MG63 (cell line): ENCODE measurements at regions not wholly inside any gene's neighbourhood (a gene's known extent, or its start where the extent isn't known, plus 50 kb on each side); places are given as distances from the start of the nearest gene placed in this dataset.

Experiments
- DNase-seq: peaks from one replicate; pipeline ENCODE4 v3.0.0-alpha.2; 2020
- H3K27me3 ChIP-seq: fragments of 250-450 bp; sonication (Bioruptor Pico); 2 replicates; pipeline ENCODE4 v1.5.1; 2020; ENCODE audit warnings: mild to moderate bottlenecking, moderate library complexity
- H3K36me3 ChIP-seq: fragments of 250-450 bp; sonication (Bioruptor Pico); 2 replicates; pipeline ENCODE4 v1.5.1; 2020; ENCODE audit warnings: mild to moderate bottlenecking, moderate library complexity
- H3K4me3 ChIP-seq: fragments of 250-450 bp; sonication (Bioruptor Pico); 2 replicates; pipeline ENCODE4 v1.5.1; 2020; ENCODE audit warnings: mild to moderate bottlenecking, moderate library complexity
- H3K9me3 ChIP-seq: fragments of 250-450 bp; sonication (Bioruptor Pico); 2 replicates; pipeline ENCODE4 v1.5.1; 2020; ENCODE audit warnings: mild to moderate bottlenecking, moderate library complexity

GRCh38 chr7:54337466-54337865 lies 204.7 kb upstream of the VSTM2A start:
- no peak for DNase-seq
- Histone ChIP-seq H3K4me3 (no peak overlapping the region), H3K36me3 (no peaks in the 10 kb centered on the region), H3K9me3 (no peaks in the 10 kb centered on the region), H3K27me3 (no peaks in the 10 kb centered on the region)

GRCh38 chr7:54338319-54338718 lies 203.9 kb upstream of the VSTM2A start:
- H3K36me3 ChIP-seq, result no peaks in the 10 kb centered on the region
- no peaks in the 10 kb centered on the region for H3K27me3 ChIP-seq
- no peaks in the 10 kb centered on the region for H3K9me3 ChIP-seq
- DNase-seq, result no peak
- H3K4me3 ChIP-seq, result no peak overlapping the region

GRCh38 chr7:54339073-54339472 lies 203.1 kb upstream of the VSTM2A start:
- Histone ChIP-seq H3K36me3 (no peaks in the 10 kb centered on the region), H3K4me3 (no peak overlapping the region), H3K27me3 (no peaks in the 10 kb centered on the region), H3K9me3 (no peaks in the 10 kb centered on the region)
- peak; percentile 75 for DNase-seq

- no peak for DNase-seq
Measured at GRCh38 chr7:54342458-54342857, 199.7 kb upstream of the VSTM2A start.

GRCh38 chr7:54343511-54343910 lies 198.7 kb upstream of the VSTM2A start:
- no peaks in the 10 kb centered on the region for H3K36me3 ChIP-seq

More at GRCh38 chr7:54342458-54342857, 199.7 kb upstream of the VSTM2A start:
- H3K4me3 ChIP-seq, result no peak overlapping the region
- H3K9me3 ChIP-seq, result no peaks in the 10 kb centered on the region
- H3K36me3 ChIP-seq, result no peaks in the 10 kb centered on the region
- H3K27me3 ChIP-seq, result no peaks in the 10 kb centered on the region

GRCh38 chr7:54345746-54346145 lies 196.4 kb upstream of the VSTM2A start:
- no peak for DNase-seq
- Histone ChIP-seq H3K9me3 (no peaks in the 10 kb centered on the region), H3K4me3 (no peak overlapping the region), H3K27me3 (no peaks in the 10 kb centered on the region), H3K36me3 (no peaks in the 10 kb centered on the region)

More at GRCh38 chr7:54343511-54343910, 198.7 kb upstream of the VSTM2A start:
- no peaks in the 10 kb centered on the region for H3K9me3 ChIP-seq
- DNase-seq, result no peak
- H3K27me3 ChIP-seq, result no peaks in the 10 kb centered on the region
- no peak overlapping the region for H3K4me3 ChIP-seq

GRCh38 chr7:54349229-54349628 lies 192.9 kb upstream of the VSTM2A start:
- Histone ChIP-seq H3K36me3 (no peaks in the 10 kb centered on the region), H3K27me3 (no peaks in the 10 kb centered on the region), H3K9me3 (no peaks in the 10 kb centered on the region), H3K4me3 (no peak overlapping the region)
- DNase-seq, result peak; percentile 62

GRCh38 chr7:54354436-54354835 lies 187.7 kb upstream of the VSTM2A start:
- DNase-seq, result peak; percentile 30
- Histone ChIP-seq H3K9me3 (no peaks in the 10 kb centered on the region), H3K36me3 (no peaks in the 10 kb centered on the region), H3K4me3 (no peak overlapping the region), H3K27me3 (no peaks in the 10 kb centered on the region)

- DNase-seq, result no peak
- H3K9me3 ChIP-seq, result no peaks in the 10 kb centered on the region
- H3K4me3 ChIP-seq, result no peak overlapping the region
Measured at GRCh38 chr7:54355842-54356241, 186.3 kb upstream of the VSTM2A start.

GRCh38 chr7:54360075-54360840 lies 181.9 kb upstream of the VSTM2A start:
- DNase-seq, result no peak
- H3K27me3 ChIP-seq, result no peaks in the 10 kb centered on the region
- no peaks in the 10 kb centered on the region for H3K36me3 ChIP-seq
- H3K9me3 ChIP-seq, result no peaks in the 10 kb centered on the region
- no peak overlapping the region for H3K4me3 ChIP-seq

More at GRCh38 chr7:54355842-54356241, 186.3 kb upstream of the VSTM2A start:
- no peaks in the 10 kb centered on the region for H3K36me3 ChIP-seq
- H3K27me3 ChIP-seq, result no peaks in the 10 kb centered on the region

GRCh38 chr7:54390565-54390964 lies 151.6 kb upstream of the VSTM2A start:
- no peak for DNase-seq
- Histone ChIP-seq H3K36me3 (no peaks in the 10 kb centered on the region), H3K27me3 (no peaks in the 10 kb centered on the region), H3K9me3 (no peaks in the 10 kb centered on the region), H3K4me3 (no peak overlapping the region)

GRCh38 chr7:54392935-54393334 lies 149.2 kb upstream of the VSTM2A start:
- no peak for DNase-seq
- no peaks in the 10 kb centered on the region for H3K36me3 ChIP-seq
- no peaks in the 10 kb centered on the region for H3K27me3 ChIP-seq
- H3K4me3 ChIP-seq, result no peak overlapping the region
- no peaks in the 10 kb centered on the region for H3K9me3 ChIP-seq

GRCh38 chr7:54394834-54395233 lies 147.3 kb upstream of the VSTM2A start:
- no peak overlapping the region for H3K4me3 ChIP-seq

GRCh38 chr7:54397836-54398612 lies 144.2 kb upstream of the VSTM2A start:
- no peaks in the 10 kb centered on the region for H3K9me3 ChIP-seq
- DNase-seq, result peak; percentile 1

More at GRCh38 chr7:54394834-54395233, 147.3 kb upstream of the VSTM2A start:
- H3K36me3 ChIP-seq, result no peaks in the 10 kb centered on the region
- no peaks in the 10 kb centered on the region for H3K27me3 ChIP-seq
- H3K9me3 ChIP-seq, result no peaks in the 10 kb centered on the region
- no peak for DNase-seq

GRCh38 chr7:54398863-54399262 lies 143.3 kb upstream of the VSTM2A start:
- H3K36me3 ChIP-seq, result no peaks in the 10 kb centered on the region
- no peaks in the 10 kb centered on the region for H3K27me3 ChIP-seq
- no peak overlapping the region for H3K4me3 ChIP-seq
- DNase-seq, result no peak
- no peaks in the 10 kb centered on the region for H3K9me3 ChIP-seq

More at GRCh38 chr7:54397836-54398612, 144.2 kb upstream of the VSTM2A start:
- H3K36me3 ChIP-seq, result no peaks in the 10 kb centered on the region
- H3K27me3 ChIP-seq, result no peaks in the 10 kb centered on the region
- H3K4me3 ChIP-seq, result no peak overlapping the region

GRCh38 chr7:54409917-54410316 lies 132.3 kb upstream of the VSTM2A start:
- H3K4me3 ChIP-seq, result no peak overlapping the region
- DNase-seq, result no peak

GRCh38 chr7:54416678-54417077 lies 125.5 kb upstream of the VSTM2A start:
- no peak for DNase-seq
- Histone ChIP-seq H3K4me3 (no peak overlapping the region), H3K9me3 (no peaks in the 10 kb centered on the region), H3K36me3 (no peaks in the 10 kb centered on the region), H3K27me3 (no peaks in the 10 kb centered on the region)

More at GRCh38 chr7:54409917-54410316, 132.3 kb upstream of the VSTM2A start:
- no peaks in the 10 kb centered on the region; the same call in 1 of the 2 replicates for H3K27me3 ChIP-seq
- H3K36me3 ChIP-seq, result no peaks in the 10 kb centered on the region
- no peaks in the 10 kb centered on the region for H3K9me3 ChIP-seq
